Body of pancreas (tissue), 4 donors: ENCODE measurements at regions not wholly inside any gene's neighbourhood (a gene's known extent, or its start where the extent isn't known, plus 50 kb on each side); places are given as distances from the start of the nearest gene placed in this dataset.

Experiments used
- ATAC-seq: fragments of 150-250 bp; one replicate; pipeline ENCODE4 v1.9.1; 2016
- DNase-seq, 4 donors: peaks; one replicate each; pipeline ENCODE4 v3.0.0-alpha.2; 2019
- H3K27ac ChIP-seq, 4 donors: fragments of 200-600 bp; sonication (generic); 1 replicate in 3 of 4; 2 replicates in 1 of 4; pipeline versions ENCODE4 v1.5.1 to v1.6.1; 2016 to 2019; ENCODE audit warnings: mild to moderate bottlenecking in 1 of 4, mixed read lengths in 1 of 4, moderate library complexity in 1 of 4
- H3K27me3 ChIP-seq, 2 donors: fragments of 200-600 bp; sonication (generic); one replicate each; pipeline ENCODE4 v1.6.0; 2016; ENCODE audit warnings: mild to moderate bottlenecking in 1 of 2
- H3K36me3 ChIP-seq, 2 donors: fragments of 200-600 bp; sonication (generic); replicated peaks in 1 of 2; 2 replicates each; pipeline ENCODE4 v1.5.1; 2016; ENCODE audit warnings: low read depth in 2 of 2; ENCODE audit not compliant: insufficient read depth in 1 of 2
- H3K4me1 ChIP-seq: fragments of 200-600 bp; sonication (generic); one replicate; pipeline ENCODE4 v1.6.0; 2016
- H3K4me3 ChIP-seq, 2 donors: fragments of 200-600 bp; sonication (generic); 1 replicate in 1 of 2; 2 replicates in 1 of 2; pipeline ENCODE4 v1.5.1; 2016 to 2019
- H3K9me3 ChIP-seq, 3 donors: fragments of 200-600 bp; sonication (generic); 1 replicate in 2 of 3; 2 replicates in 1 of 3; pipeline ENCODE4 v1.5.1; 2016
- POLR2A ChIP-seq, 3 donors: fragments of 450-650 bp; IDR thresholded peaks; one replicate each; pipeline ENCODE4 v1.6.1; 2016; ENCODE audit warnings: antibody characterized with exemption in 3 of 3, mild to moderate bottlenecking in 2 of 3
- WGBS, 2 donors: methylation state at CpG; one replicate each; pipeline ENCODE4 v1.1.5; 2017; 5-methylcytosine and 5-hydroxymethylcytosine counted together
- intact Hi-C: fragments of 100-400 bp; cut with DNase I; formaldehyde crosslinking; loops from one replicate; pipeline ENCODE4 v1.15.1; 2023
- TF ChIP-seq, protein P1 (sequence below), 7 experiments: fragments of 450-650 bp in 4 of 7; fragments of 200-600 bp in 3 of 7; sonication (generic) in 3 of 7; IDR thresholded peaks; one replicate each; pipeline ENCODE4 v1.5.1; 2016 to 2019; ENCODE audit warnings: antibody characterized with exemption in 7 of 7

DNA sequence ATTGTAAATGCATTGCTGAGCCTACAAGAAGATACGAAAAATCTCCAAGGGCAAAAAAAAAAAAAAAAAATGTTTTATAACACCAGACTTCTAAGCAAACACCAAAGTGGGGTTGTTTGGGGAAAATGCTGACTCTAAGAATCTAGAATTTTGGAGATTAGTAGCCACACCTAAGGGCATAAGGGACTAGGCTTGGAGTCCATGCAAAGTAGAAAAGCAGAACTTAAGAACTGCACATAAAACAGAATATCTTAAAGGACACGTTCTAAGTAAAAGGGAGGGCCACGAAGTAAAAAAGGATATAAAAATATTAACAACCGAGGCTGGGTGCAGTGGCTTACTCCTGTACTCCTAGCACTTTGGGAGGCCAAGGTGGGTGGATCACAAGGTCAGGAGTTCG is 269.8 kb upstream of the AUTS2 start:
- ATAC-seq (no peak), DNase-seq (no peak)
- H3K4me1 ChIP-seq, result no peaks in the 10 kb centered on the region
- TF ChIP-seq, protein P1, sequence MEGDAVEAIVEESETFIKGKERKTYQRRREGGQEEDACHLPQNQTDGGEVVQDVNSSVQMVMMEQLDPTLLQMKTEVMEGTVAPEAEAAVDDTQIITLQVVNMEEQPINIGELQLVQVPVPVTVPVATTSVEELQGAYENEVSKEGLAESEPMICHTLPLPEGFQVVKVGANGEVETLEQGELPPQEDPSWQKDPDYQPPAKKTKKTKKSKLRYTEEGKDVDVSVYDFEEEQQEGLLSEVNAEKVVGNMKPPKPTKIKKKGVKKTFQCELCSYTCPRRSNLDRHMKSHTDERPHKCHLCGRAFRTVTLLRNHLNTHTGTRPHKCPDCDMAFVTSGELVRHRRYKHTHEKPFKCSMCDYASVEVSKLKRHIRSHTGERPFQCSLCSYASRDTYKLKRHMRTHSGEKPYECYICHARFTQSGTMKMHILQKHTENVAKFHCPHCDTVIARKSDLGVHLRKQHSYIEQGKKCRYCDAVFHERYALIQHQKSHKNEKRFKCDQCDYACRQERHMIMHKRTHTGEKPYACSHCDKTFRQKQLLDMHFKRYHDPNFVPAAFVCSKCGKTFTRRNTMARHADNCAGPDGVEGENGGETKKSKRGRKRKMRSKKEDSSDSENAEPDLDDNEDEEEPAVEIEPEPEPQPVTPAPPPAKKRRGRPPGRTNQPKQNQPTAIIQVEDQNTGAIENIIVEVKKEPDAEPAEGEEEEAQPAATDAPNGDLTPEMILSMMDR (IDR thresholded peaks at IDR 0.05), result no peak
- TF ChIP-seq POLR2A (IDR thresholded peaks at IDR 0.05), result no peak
- no peak overlapping the region for H3K27ac ChIP-seq
- H3K9me3 ChIP-seq, result no peaks in the 10 kb centered on the region
- no peaks in the 10 kb centered on the region for H3K36me3 ChIP-seq
- 59 to 63% methylated on average over 5 of the region's 5 CpGs for WGBS, 2 donors
- no peak overlapping the region for H3K4me3 ChIP-seq
- H3K27me3 ChIP-seq, result no peaks in the 10 kb centered on the region
- intact Hi-C loops, result no loop called here

DNA sequence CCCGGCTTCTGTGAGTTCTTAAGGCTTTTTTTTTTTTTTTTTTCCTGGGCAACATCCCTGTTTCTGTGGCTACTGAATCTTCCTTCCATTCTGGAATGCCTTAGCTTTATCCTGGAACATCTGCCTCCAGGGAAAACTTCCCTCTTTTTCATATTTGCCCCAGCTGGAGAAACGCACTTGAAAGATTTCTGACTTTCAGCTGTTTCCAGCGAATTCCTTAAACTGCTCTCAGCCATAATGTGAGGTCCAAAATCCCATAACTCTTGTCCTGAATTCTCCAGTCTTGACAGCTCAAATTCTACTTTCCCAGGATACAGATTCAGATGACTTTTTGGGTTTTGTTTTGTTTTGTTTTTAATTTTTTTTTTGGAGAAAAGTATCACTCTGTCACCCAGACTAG is 263.6 kb upstream of the AUTS2 start:
- Histone ChIP-seq H3K4me1 (no peaks in the 10 kb centered on the region), H3K27me3 (no peaks in the 10 kb centered on the region), H3K27ac (no peak overlapping the region), H3K9me3 (no peaks in the 10 kb centered on the region), H3K4me3 (no peak overlapping the region), H3K36me3 (no peaks in the 10 kb centered on the region)
- DNase-seq, result no peak
- intact Hi-C loops, result no loop called here
- 46 to 57% methylated on average over 3 of the region's 3 CpGs for WGBS, 2 donors
- no peak for TF ChIP-seq POLR2A (IDR thresholded peaks at IDR 0.05)
- TF ChIP-seq, protein P1 (IDR thresholded peaks at IDR 0.05), result no peak
- no peak for ATAC-seq

GRCh38 chr7:69335331-69335730 is 262.9 kb upstream of the AUTS2 start:
- DNase-seq, result no peak
- Histone ChIP-seq H3K27me3 (no peaks in the 10 kb centered on the region), H3K4me1 (no peaks in the 10 kb centered on the region), H3K36me3 (no peaks in the 10 kb centered on the region), H3K27ac (no peak overlapping the region), H3K4me3 (no peak overlapping the region), H3K9me3 (no peaks in the 10 kb centered on the region)
- ATAC-seq, result no peak
- intact Hi-C loops, result no loop called here
- no peak for TF ChIP-seq POLR2A (IDR thresholded peaks at IDR 0.05)
- TF ChIP-seq, protein P1 (IDR thresholded peaks at IDR 0.05), result no peak
- WGBS, 2 donors, result 88 to 97% methylated on average over 8 of the region's 8 CpGs

DNA sequence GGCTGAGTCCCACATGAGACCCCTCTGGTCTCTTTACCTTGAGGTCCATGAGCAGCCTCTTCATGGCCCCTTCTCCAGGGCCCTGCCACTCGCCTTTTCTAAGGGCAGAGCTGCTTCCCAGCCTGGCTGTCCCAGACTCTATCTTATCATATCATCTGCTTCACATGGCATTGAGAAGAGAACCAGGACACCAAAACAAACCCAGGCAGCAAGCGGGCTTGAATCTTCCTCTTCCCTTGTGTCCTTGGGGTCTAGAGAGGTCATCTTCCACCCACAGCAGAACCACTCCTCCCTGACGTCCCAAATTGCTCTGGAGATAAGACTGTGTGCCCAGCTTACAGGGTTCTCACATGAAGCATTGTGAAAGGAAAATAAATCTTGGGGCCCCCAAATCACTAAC is 261.3 kb upstream of the AUTS2 start:
- H3K27me3 ChIP-seq, result no peaks in the 10 kb centered on the region
- TF ChIP-seq, protein P1 (IDR thresholded peaks at IDR 0.05), result no peak
- TF ChIP-seq POLR2A (IDR thresholded peaks at IDR 0.05), result no peak
- ATAC-seq, result no peak

DNA sequence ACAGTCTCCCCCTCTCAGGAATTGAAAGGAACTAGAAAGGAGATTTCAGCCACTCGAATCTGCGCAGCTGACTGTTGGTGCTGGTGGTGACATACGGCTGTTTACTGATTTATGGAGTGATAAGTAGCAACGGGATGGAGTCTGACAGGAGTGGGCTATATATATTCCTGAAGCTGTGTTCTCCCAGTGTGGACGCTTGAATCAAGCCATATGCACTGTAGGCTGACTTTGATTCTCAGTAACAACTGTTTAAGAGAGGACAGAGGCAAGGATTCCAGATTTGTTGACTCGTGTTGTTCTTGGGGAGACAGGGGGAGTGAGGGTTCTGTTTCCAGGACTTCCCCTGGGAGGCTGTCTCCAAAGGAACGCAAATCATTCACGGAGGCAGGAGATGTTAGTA is 260.1 kb upstream of the AUTS2 start:
- Histone ChIP-seq H3K27ac (no peak overlapping the region), H3K36me3 (no peaks in the 10 kb centered on the region), H3K27me3 (no peaks in the 10 kb centered on the region), H3K4me3 (no peak overlapping the region), H3K9me3 (no peaks in the 10 kb centered on the region), H3K4me1 (no peaks in the 10 kb centered on the region)
- no peak for DNase-seq
- intact Hi-C loops, result no loop called here
- no peak for TF ChIP-seq POLR2A (IDR thresholded peaks at IDR 0.05)
- TF ChIP-seq, protein P1 (IDR thresholded peaks at IDR 0.05), result no peak
- no peak for ATAC-seq
- 37 to 48% methylated on average over 8 of the region's 8 CpGs for WGBS, 2 donors

More for the DNA sequence above, 261.3 kb upstream of the AUTS2 start:
- no peak overlapping the region for H3K4me3 ChIP-seq
- intact Hi-C loops, result no loop called here
- WGBS, 2 donors, result 47 to 58% methylated on average over 3 of the region's 3 CpGs
- H3K4me1 ChIP-seq, result no peaks in the 10 kb centered on the region
- DNase-seq, result no peak
- no peaks in the 10 kb centered on the region for H3K36me3 ChIP-seq
- no peaks in the 10 kb centered on the region for H3K9me3 ChIP-seq
- no peak overlapping the region for H3K27ac ChIP-seq
